ENCODE measurements at regions not wholly inside any gene's neighbourhood (a gene's known extent, or its start where the extent isn't known, plus 50 kb on each side); places are given as distances from the start of the nearest gene placed in this dataset.

DNA sequence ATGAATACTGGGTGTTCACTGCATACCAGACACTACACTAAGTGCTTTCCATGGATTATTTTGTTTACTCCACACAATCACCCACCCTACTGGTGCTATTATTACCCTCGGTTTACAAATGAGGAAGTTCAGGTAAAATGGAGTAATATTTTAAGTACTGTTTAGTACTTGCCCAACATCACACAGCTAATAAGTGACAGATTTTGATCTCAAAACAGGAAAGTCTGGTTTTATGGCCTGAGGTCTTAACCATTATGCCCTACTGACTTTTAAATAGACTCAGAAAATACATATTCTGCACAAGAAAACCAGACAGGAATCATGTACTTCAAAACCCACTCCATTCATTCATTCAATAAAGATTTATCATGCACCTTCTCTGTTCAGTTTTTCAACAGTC, 431.0 kb upstream of the TLE4 start:
- DNase-seq: peak; percentile 35

DNA sequence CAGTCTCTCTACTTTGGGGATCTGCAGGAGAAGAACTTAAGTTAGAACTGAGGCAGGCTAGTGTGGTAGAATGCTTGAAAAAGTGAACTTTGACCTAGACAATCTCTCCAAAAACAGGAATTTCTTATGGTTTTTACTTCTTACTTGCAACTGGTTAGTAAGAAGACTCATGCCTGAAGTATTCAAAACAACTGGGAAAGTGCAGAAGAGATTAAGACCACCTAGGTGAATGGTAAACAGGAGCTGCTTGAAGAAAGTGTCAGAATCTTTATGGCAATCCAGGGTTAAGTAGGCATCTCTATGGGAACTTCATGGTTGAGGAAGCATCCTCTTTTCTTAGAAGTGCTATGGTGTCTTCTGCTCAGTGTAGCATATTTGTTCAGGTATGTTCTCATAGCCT, 428.6 kb upstream of the TLE4 start:
- no peak for DNase-seq

DNA sequence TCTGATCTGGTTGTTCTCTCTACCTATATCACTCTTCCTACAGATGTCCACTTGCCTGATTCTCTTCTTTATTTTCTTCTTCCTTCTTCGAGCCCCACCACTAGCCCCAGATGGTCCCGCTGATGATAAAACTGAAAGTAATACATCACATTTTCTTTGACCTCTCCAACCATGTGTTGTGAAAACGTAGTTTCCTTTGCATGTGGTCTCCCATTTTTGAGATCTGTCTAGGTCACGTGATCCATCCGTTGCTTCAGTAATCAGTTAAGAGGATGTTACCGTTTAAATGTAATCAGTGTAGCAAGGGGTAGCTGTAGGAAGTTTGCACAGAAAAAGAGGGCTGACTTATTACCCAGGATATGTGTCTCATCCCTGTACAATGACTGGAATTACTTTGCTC, 426.3 kb upstream of the TLE4 start:
- no peak for DNase-seq

DNA sequence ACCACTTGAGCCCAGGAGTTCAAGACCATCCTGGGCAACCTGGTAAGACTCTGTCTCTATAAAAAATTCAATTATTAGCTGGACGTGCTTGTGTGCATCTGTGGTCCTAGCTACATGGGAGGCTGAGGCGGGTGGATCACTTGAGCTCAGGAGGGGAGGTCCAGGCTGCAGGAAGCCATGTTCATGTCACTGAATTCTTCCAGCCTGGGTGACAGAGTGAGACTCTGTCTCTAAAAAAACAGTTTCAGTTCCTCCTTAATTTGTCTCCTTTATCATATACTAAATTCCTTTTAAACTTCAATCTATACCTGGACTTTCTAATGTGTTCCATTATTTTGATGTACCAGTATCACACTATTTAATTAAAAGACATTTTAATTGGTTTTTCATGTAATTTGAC, 422.2 kb upstream of the TLE4 start:
- no peak for DNase-seq

DNA sequence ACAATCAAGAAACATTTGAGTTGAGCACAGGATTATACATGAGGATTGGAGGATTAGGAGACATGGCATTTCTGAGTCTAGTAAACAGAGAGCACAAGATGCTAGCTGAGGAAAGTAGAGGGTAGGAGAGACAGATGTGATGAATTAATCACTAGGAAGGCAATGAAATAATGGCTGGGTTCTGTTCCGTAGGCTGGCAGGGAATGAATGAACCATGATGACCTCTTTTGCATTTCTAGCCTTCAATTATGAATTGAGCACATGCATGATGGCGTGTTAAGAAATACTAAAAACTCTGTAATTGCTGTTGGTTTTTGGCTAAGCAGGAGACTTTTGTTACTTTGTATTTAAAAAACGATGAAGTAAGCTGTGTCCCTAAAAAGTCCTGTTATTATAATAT, 420.0 kb upstream of the TLE4 start:
- DNase-seq: no peak

DNA sequence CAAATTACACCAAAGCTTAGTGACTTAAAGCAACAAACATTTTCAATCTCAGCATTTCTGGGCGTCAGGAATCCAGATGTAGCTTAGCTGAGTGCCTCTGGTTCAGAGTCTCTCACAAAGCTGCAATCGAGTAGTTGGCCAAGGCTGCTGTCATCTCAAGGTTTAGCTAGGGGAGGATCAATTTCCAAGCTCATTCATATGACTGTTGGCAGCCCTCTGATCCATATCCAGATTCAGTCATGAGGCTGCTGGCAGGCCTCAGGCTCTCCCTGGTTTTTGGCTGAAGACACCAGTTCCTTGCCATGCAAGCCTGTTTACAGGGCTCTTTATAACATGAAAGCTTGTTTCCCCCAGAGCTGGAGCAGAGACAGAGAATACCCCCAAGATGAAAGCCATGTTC, 419.5 kb upstream of the TLE4 start:
- no peak for DNase-seq

DNA sequence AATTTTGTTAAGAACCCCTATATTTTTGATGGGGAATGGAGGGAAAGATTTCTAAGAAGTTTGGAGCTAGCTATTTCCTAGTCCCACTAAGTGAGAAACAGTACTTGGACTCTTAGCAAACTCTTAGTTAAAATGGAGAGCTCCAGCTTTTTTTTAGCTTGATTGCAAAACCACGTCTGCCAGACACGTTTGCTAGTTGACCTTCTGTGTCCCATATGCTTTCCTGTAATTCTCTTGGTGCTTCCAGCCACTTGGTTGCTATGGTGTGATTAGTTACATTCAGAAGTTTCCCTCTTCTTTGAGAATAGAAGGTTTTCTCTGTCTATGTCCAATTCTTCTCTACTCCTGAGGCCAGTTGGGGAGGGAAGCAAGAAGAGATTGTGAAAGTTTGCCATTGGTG, 417.0 kb upstream of the TLE4 start:
- DNase-seq: no peak

DNA sequence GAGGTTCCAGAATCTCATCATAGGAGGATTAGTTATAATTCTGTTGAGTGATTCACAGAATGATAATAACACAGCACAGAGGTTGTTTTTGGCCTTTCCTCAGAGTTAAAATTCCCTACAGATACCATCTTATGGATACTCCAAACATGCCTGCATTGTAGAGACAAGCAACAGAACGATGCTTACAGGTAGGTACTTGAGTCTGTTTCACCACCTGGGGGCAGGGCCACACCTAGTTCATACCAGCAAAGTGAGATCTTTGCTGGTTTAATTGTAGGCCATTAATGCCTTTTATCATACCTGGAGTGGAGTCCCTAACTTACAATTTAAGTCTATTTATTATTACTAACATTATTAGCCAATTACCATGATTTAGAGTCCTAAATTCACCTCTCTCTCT, 416.5 kb upstream of the TLE4 start:
- no peak for DNase-seq

DNA sequence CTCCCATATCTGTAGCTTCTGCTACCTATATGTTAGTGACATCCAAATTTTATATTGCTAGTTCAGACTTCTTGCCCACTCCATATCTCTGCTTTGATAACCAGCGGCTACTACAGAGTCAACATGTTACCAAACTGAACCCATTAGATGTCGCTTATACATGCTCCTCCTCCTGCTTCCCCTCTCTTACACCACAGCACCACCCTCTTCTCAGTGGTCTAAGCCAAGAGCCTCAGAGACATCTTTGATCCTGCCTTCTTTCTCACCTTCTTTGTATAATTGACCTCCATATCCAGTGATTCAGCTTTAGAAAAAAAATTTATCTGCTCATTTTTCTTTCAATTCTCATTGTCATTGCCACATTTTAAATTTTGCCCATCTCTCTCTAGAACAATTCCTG, 408.2 kb upstream of the TLE4 start:
- no peak for DNase-seq

DNA sequence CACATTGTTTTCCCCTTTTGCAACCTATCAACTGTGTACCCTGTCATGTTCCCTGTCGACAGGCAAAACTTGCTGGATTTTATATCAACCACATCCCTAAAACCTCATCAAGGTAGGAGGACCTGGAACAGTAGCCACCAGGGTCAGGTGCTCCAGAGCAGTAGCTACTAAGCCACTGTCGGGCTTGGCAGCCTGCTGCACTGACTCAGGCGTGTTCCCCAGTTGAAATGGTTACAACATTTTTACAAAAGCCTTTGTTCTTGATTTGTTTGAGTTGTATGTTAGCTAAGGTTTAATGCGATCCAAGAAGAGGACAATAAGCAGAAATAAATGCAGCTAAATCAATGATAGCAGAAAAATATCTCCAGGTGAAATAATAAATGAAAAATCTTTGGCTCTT, 407.4 kb upstream of the TLE4 start:
- no peak for DNase-seq

DNA sequence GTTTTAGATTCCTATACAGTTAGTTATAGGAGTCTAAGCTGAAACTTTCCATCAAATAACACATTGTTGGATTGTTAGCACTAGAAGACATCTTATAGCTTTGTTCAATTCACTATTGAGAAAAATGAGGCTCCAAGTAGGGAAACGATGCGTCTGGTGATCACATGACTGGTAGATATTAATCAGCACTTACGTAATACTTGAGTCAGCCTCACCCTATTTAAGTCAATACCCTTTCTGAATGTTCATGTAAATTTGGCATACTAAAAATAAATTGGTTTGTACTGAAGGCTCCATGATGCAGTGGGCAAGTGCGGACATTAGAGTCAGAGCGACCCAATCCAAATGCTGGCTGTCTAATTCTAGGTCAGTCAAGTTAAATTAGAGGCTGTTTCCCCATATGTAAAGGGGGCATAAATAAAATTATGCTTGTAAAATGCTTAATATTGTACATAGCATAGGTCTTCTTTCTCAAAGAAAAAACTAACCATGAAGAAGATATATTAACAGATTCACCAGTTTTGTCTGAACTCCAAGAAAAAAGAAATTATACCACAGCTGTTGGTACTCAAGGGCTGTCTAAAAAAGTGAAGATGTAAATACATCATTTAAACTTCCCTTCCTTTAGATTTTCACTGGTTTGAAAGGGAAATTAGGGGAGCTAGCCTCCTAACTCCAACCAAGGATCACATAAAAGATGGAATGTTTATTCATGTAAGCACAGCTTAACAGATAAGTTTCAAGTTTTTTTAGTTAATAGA, 406.6 kb upstream of the TLE4 start:
- DNase-seq: peak; percentile 48

DNA sequence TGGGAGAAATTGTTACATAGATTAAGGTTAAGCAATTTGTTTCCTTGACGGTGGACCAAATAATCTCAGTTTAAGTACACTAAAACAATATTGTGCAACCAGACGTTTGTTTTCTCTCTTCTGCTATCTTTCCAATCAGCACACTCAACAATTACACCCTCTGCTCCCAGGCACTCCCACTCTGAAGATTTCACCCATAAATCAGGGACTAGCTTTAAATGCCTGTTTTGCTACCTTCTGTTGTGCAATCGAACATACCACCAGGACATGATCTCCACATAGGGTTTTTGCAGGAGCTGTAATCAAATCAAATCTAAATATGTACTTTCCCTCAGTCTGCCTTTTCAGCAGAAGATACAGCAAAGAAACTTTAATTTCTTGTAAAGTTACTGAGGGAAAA, 405.8 kb upstream of the TLE4 start:
- DNase-seq: no peak

DNA sequence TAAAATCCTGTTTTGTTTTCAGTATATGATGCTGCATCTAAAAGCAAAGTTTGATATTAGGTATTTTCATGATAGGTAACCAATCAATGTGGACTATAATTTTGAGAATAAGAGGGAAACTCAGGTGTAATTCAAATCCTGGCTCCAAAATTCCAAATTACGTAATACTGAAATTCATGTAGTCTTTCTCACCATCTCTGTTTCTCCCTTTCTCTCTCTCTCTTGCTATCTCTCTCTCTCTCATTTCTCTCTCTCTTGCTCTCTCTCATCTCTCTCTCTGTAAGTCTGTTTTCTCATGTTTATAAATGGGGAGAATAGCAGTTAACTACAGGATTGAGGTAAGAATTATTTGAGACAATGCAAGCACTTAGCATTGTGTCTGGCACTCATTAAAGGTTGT, 401.1 kb upstream of the TLE4 start:
- no peak for DNase-seq

DNA sequence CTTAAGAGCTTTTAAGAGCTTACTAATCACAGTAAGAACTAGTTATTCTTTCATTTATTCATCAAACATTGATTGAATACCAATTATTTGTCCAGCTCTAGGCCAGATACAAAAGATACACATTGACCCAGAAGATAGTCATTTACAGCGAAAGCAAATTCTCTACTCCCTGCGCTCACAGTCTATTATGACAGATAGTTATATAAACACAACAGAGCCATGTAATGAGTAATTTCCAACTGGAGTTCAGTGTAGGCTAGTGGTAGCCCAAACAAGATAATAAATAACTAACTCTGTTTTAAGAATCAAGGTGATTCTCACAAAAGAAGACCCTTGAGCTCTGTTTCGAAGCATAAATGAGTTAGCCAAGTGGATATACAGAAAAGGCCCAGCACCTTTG, 397.8 kb upstream of the TLE4 start:
- no peak for DNase-seq

DNA sequence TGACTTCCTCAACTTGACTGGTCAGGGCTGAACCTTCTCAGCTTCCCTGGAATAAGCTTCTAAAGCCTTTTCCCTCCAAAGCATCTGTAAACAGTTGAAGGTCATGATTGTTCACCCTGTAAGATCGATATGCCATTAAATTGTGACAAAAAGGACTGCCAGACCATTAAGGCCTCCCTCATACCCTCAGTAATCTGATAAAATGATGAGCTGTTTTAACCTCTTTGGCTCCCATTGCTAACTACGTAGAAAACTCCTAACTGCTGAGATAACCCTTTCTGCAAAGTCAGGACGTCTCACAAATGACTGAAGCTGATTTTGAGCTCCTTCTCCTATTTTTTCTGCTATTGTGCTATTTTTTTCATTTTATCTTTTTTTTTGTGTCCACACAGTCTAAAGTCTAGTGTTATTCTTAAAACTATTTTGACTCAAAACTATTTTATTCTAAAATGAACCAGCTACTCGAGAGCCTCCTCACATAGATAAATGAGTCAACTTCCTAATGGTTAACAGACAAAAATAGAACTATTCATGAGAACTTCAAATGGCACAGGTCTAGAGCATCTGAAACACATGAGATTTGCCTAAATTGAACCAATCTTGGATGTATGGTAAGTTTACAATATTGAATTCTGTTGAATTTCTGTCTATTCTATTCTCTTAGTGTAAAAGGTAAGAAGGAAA, 395.6 kb upstream of the TLE4 start:
- no peak for DNase-seq

DNA sequence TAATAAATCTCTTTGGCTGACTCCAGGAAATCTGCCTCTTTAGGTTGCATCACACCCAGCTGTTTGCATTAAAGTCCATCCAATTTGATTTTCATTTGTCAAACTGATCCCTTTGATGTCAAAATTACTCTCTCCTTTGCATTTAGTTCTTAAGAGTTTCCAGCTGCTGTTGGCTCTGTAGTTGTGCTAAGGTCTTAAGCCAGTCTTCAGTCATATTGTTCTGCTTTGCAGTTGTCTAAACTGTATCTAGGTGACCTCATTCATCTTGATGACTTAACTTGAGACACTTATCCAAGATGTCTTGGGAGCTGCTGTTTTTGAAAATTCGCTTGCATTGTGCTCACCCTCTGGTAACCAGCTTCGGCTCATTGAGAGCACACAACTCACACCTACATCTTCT, 386.9 kb upstream of the TLE4 start:
- no peak for DNase-seq

DNA sequence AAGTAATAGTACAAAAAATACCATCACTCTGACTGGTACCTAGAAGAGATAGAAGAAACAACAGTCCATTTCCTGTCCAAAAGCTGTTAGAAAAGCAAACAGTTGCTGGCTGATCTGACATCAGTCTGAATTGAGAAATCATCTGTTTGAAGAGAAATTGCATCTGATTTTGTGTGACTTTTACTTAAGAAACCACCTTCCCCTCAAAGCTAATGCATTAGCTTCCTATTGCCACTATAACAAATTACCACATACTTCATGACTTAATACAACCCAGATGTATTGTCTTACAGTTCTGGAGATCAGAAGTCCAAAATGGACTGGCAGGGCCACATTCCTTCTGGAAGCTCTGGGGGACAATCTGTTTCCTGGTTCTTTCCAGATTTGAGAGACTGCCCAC, 385.9 kb upstream of the TLE4 start:
- DNase-seq: no peak

DNA sequence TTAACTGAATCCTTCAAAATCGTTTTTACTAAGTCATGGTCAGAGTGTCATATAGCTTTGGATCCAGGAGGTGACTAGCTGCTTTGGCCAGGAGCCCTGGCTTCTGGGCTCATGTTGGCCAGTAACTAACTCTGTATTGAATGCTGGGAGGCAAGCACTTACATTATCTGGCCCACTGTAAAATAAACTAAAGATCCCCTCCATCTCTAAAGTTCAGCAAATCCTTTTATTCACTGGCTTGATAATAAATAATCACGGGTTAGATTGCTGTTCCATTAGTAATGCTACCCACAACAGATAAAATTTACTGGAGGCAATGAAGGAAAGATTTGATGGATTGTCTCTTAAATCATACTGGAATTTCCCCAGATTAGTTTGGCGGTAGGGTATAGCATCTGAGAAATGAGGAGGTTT, 382.2 kb upstream of the TLE4 start:
- DNase-seq: no peak

DNA sequence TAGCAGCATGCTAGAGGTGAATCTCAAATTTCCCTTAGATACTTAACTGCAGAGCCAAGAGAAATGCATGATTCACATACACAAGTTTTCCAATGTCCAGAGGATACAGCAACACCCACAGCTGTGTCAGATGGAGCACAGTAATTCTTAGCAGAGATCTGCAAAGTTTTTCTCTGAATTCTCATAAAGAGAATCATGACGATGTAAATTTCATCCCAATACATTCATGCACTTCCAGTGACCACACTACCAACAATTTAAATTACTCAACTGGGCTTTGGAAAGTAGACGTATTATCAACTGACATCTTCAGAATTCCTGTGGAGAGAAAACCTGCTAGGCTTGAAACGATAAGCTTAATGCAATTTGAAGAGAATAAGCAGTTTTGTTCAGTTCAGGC, 378.8 kb upstream of the TLE4 start:
- no peak for DNase-seq

DNA sequence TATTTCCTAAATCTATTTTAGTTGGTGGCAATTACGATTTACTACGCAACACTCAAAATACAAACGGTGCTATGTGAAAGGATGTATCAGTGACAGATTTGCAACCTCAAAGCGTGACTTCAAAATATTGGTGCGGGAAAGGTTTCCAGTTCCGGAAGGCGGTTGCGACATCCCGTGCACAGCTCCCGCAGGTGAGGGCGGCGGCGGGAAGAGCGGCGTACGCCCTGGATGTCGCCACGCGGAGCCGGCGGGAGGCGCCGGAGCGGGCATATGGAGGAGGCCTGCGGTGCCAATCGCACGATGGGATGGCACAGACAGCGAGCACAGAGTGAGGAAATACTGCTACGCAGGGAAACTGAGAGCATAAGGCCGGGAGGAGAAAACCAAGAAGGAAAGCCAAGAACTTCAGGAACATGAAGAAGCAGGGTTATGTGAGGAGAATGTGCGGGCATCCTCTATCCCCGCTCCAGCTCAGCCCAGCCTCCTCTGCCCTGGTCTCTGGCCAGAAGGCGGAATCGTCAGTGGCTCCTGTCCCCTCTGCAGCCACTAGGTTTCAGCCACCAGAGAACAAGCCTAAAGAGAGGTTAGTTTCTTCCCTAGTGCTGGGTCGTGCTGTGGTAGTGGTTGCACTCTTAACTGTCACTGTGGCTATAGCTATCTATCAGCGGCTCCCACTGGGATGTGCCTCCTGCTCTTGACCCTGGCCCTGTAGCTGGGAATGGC, 378.1 kb upstream of the TLE4 start:
- DNase-seq: no peak

DNA sequence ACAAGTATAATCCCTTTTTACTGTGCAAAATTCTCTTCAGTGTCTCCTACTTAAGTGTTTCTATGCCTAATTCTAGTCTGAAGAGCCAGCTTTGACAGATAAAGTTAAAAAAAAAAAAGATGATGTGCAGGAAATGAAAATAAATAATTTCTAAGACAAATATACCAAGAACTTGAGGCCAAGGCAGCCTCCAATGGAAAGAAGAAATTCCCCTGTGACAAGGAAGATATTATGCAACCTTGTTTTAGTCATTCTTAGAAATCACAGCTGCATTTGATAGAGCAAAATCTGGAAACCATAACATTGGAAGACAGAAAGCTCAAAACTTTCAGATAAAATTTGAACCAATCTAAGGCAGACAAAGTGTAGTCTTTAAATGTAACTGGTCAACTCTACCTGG, 375.9 kb upstream of the TLE4 start:
- DNase-seq: peak; percentile 7

DNA sequence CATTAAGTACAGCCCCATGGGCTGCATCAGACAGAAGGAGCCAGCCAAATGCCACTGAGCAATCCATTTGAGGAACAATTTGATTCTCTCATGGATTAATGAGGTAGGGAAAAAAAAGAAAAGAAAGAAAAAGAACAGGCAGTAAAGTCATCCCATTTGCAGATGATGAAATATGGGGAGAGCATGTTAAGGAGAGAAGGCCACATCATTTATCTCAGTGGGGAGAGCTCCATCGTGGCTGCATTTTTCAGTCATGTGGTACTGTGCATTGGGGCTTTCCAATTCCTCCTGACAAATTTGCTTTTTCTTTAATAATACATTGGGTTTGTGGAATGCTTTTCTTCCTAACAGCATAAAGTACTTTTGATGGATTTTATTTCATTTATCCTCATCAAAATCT, 375.2 kb upstream of the TLE4 start:
- no peak for DNase-seq

DNA sequence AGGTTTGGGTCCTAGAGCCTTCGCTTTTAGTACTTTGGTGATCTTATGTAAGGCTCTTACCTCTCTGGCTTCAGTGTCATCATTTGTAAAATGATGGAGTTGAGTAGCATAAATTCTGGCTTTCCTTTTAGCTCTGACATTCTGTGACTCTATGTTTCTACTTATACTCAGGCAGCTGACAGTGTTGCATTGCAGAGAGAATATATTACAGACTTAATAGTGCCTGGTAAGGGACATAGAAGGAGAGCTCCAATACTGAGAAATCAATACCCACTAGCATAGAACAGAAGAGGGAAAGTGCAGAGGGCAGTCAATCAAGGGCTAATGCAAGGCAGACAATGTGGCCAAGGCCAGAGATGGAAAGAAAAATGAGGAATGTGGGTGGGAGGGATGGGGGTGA, 371.4 kb upstream of the TLE4 start:
- DNase-seq: no peak

Measured in renal pelvis (tissue), 1 donor.